ENCODE measurements at regions not wholly inside any gene's neighbourhood (a gene's known extent, or its start where the extent isn't known, plus 50 kb on each side); places are given as distances from the start of the nearest gene placed in this dataset.

DNA sequence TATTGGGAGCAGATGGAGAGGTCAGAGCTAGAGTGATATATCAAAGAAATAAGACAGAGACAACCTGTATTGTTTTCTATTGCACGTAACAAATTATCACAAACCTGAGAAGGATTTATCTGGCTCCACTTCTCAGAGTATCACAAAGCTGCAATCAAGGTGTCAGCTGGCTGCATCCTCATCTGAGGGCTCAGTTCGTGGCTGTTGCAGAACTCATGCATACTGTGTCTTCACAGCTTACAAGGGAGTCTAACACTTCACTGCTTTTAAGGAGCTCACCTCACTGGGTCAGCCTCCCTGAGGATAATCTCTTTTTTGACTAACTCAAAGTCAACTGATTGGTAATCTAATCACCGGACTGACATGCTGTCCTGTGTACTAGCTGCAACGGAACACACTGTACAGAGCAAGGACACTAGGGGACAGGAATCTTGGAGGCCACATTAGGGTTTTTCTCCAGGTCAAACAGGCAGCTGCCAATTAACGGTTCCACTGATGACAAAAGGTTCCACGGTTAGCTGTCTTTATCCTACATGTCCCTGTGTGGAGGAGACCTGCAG is 1006.8 kb upstream of the SEMA6D start:
- DNase-seq: no peak

DNA sequence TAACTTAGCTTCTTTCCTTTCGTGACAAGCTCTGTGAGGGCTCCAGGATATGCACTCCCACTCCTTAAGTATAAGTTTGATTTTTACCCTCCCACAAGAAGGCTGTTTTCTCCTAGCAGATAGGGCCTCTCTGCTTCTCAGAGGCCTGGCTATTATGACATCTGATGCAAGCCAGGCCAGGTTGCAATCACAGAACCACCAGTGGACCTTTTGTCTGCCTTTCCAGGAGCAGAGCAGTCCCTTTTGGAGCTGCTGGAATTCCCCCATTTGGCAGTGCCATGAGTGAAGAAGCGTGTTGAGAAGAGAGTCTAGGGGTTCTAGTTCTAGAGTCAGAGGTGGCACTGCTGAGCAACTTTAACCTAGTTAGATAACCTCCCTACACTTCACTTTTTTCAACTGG is 1004.3 kb upstream of the SEMA6D start:
- DNase-seq: no peak

DNA sequence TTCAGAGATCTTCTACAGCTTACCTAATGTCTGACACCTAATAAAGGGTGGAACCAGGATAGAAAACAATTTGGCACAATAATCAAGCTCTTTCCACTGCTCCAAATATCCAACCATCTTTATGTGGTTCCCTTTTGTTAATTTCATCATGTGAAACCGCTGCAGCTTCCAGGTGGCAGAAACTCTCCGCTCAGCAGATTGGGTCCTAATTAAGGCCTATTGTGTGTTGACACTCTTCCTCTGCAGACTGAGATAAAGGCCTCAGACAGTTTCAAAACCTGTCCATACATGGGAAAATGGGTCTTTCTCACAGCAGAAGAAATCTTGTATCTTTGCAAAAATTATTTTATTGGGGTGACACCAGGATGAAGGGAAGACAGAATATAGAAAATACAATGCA is 1002.4 kb upstream of the SEMA6D start:
- no peak for DNase-seq

DNA sequence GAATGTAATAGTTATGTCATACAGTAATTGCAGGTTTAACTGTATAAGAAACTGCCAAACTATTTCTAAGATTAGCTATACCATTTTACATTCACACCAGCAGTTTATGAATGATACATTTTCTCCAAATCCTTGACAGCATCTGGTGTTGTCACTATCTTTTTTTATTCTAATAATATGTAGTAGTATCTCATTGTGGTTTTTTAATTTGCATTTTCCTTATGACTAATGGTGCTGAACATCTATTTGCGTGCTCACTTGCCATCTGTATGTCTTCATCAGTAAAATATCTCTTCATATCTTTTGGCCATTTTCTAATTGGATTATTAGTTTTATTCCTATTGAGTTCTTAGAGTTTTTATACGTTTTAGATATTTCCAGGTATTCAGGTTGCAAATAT is 994.0 kb upstream of the SEMA6D start:
- DNase-seq: no peak

DNA sequence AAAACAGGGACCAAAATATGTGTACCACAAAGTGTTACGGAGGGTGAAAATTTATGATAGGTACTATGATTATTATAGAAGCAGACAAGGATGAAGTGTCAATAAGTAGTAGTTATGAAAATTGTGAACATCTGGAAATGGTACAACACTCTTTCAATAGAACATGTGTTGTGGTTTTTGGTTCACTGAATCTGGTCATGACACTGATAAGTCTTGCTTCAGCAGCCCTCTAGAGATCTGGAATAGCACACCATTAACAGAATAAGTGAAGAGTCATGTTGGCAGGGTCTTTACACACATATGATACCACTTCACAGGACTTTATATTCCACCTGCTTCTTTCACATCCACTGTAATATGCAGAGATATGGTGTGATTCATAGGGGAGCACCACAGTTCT is 985.2 kb upstream of the SEMA6D start:
- no peak for DNase-seq

DNA sequence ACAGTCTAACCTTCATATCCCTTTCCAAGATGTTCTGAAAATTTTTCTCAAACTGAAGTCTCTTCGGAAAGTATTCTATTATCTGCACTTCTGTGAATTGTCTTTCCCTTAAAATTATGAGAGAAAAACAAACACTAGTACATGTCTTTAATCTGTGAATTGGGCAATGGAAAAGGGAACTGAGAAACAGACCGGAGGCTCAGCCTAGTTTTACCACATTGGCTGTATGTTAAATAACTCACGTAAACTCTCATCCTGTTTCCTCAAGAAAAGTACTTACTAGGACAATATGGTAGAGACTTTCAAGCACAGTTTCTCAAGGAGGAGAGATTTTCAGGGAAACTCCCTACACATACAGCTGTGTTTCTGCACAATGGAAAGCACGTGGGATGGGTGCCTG is 982.2 kb upstream of the SEMA6D start:
- no peak for DNase-seq

DNA sequence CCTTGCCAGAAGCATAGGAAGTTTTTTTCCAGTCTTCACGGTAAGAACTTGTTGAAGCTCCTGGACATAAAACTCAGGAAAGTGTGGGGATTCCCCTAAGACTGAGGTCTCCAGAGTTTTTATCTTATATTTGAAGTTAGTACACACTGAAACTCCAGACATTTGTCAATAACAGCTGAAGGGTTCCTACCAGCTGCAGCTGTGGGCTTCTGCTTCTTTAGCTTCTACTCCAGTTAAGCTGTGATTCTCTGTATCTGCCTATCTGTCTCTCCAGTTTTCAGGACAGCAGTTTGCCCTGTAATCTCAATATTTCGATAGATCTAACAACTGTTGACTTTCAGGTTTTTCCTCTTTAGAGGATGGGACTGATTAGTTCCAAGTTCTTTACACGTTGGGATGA is 966.0 kb upstream of the SEMA6D start:
- no peak for DNase-seq

DNA sequence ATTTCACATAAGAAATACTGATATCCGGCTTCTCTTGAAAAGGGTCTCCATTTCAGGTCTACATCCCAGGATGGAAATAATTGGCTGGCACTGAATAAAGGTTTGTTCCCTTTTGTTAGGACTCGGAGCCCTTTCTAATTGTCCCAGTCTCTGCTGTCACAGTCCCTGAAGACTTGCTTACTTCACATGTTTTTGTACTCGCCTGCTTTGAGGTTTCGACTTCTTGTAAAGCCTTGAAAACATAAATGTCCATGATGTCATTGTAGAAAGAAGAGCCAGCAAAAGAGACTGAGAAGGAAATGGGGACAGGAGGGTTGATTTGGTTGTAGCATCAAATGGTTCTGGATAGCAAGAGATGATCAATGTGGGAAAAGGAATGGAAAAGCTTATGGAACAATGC is 963.4 kb upstream of the SEMA6D start:
- no peak for DNase-seq

DNA sequence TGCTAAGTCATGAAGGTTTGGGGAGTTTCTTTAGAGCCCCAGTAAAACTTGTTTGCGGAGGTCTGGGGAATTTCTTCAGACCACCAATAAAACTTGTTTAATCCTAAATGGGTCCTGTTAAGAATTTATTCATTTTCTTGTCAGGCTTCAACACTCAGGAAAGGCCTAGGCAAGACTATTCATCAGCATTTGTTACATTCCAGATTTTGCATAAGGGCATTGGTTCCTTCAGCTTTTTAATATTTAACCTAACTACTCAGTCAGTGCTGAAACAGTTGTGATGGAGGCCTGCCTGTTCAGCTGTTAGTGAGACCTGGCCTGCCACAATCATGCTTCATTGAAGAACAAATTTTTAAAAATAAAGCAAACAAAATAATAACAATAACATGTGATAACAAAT is 954.2 kb upstream of the SEMA6D start:
- no peak for DNase-seq

DNA sequence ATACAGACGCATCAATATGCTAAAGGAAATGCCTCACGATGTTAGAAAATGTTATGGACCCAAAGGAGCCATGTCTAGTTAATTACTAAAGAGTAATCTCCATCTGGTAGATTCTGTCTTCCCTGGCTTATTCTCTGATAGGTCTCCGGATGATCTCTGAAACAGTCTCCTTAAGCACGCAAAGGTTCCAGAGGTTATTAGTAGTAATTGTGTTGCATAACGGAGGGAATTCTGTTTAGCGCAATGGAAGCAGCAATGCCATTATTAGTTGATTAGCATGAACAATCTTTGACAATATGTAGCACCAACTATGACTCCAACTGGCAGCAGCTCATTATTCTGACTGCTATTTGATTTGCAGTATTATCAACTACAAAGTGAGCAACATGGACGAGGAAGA is 952.5 kb upstream of the SEMA6D start:
- no peak for DNase-seq

DNA sequence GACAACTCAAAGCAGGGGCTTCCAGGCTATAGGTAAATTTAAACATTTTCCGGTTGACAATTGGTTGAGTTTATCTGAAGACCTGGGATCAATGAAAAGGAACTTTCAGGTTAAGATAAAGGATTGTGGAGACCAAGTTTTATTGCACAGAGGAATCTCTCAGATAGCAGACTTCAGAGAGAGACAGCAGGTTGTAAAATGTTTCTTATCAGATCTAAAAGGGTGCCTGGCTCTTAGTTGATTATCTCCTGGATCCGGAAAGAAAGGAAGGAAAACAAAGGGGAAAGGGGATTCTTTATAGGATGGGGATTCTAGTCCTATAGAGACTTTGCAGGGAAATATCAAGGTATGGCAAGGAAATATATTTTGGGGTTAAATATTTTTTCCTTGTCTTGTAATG is 951.3 kb upstream of the SEMA6D start:
- DNase-seq: no peak

DNA sequence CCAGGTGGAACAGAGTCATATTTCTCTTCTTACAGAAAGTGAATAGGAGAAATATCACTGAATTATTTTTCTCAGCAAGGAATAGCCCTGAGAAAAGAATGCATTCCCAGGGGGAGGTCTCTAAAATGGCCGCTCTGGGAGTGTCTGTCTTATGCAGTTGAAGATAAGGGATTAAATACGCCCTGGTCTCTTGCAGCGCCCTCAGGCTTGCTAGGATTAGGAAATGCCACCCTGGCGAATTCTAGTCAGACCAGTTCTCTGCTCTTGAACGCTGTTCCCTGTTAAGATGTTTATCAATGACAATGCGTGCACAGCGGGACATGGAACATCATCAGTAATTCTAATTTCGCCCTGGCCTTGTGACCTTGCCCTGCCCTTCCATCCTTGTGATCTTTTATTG is 949.0 kb upstream of the SEMA6D start:
- no peak for DNase-seq

DNA sequence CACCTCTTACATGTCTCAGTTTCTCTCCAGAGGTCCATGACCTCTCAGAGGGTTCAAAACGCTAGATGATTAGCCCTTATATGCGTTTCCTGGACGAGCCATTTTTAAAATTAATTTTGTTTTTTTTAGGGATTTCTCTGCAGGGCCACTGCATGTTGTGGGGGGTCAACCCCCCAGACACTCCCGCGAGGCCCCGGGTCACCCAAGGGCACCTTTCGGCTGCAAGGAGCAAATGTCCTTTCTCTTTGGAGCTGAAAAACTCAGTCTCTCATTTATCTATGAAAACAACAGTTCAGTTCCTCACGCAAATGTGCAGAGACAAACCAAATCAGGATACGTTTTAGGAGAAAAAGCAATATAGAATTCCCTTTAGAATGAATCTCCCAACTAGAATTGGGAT is 944.3 kb upstream of the SEMA6D start:
- no peak for DNase-seq

DNA sequence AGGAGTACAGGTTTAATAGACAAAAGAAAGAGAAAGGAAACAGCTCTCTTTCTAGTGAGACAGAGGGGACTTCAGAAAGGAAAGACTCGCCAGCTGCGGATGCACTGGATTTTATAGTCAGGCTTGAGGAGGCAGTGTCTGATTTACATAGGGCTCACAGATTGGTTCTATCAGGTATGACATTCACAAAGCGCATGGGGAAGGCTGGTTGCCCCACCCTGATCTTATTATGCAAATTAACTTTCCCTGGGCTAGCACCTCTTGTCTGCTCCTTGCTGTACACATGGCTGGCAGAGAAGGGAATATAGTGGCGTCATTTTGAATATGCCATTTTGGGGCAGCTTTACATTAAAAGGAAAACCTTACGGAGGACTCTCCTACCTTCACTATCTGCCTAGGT is 938.4 kb upstream of the SEMA6D start:
- DNase-seq: no peak

DNA sequence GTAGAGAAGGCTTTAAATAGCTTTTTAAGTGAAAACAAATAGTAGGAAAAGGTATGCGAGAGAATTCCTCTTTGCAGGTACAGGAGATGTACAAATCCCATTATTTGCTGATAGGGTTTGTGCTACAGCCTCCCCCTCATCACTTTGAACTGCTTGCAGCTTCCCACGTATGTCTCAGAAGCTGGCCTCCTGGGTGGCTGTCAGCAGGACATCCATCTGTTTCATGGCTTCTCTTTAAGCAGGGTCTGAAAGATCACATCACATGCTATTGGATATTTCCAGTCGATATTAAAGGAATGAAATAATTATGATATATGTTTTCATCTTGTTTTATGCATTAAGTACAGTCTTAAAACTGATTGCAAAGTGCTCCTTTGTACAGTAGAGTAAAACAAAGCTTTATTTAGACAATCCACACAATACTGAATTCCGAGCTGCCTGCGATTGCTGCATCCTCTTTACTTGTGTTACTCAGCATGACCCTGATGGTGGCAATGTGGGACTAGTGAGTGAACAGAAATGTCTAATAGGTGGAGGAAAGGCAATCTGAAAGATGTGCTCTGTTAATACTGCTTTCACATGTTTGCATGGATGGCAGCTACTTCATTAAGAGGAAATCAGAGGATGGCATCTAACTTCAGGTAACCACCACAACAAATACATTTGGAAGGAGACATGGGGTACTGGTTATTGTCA is 930.6 kb upstream of the SEMA6D start:
- DNase-seq: no peak

DNA sequence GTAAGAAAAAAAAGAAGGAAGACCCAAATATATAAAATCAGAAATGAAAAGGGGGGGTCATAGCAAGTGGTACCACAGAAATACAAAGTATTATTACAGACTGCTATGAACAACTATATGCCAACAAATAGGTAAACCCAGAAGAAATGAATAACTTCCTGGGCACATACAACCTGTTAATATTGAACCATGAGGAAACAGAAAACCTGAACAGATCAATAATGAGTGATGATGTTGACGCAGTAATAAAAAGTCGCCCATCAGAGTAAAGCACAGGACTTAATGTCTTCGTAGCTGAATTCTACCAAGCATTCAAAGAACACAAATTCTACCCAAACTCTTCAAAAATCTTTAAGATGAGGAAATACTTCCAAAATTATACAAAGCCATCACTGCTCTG is 921.6 kb upstream of the SEMA6D start:
- DNase-seq: no peak

DNA sequence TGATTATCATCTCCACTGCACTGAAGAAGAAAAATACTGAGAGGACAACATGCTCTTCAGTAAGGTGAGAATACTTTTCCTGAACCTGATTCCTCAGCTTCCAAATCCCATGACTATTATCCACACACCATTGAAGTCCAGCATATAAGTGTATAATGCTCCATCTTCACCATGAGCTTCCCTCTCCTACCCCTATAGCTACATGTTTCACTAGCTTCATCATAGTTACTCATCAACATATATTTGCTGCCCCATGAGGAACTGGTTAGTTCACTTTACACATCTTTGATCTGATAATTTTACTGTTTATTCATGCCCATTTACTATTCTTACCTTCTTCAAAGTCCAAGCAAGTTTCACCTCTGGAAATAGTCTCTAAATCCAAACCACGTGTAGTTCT is 908.5 kb upstream of the SEMA6D start:
- DNase-seq: no peak

DNA sequence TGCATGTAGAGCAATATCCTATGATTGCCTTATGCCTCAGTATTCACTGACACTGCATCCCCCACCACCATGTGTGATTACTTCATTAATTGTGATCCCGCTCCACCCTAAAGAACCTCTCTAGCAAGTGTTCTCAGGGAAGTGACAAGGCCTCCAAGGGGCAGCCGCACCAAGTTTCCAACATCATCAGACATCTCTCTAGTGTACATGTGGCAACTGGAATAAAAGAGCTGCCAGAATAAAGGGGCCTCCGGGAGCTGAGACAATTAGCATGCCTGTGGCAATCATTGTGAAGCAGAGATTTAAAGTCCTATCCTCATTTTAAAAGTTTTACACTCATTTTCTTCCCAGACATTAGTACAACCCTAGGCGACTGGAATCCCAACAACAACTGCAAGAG is 902.1 kb upstream of the SEMA6D start:
- DNase-seq: no peak

DNA sequence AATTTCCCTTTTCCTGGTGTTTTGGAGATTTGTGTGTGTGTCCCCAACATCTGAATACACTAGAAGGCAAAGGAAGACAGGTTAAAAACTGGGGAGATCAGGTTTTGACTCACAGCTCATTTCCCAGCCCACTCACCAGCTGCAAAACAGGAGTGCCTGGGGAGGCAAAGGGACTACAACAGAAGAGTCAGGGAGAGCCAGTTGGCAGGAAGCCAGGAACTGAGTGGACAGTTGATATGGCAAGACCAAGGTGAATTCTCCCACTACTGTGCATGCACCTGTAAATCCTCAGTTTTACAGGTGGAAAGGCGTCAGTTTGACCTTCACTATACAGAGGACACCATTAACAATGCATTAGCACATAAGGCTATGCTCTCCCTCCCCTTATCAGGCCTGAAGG is 901.5 kb upstream of the SEMA6D start:
- DNase-seq: no peak

DNA sequence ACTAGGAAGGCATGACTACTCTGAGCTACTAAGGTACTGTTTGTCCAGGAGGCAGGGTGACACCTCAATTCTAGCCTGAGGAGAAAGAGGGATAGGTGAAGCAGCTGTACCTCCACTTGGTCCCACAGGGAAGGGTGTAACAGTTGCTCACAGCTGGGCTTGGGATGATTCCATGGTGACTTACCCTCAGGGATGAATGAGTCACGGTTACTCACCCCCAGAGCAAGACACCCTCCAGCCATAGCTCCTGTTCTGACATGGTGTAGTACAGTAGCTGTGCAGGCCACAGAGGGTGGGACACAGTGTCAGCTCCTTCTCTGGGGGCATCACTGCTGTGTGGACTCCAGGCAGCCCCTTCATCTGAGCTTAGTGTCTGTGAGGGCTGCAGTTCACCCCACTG is 868.6 kb upstream of the SEMA6D start:
- no peak for DNase-seq

DNA sequence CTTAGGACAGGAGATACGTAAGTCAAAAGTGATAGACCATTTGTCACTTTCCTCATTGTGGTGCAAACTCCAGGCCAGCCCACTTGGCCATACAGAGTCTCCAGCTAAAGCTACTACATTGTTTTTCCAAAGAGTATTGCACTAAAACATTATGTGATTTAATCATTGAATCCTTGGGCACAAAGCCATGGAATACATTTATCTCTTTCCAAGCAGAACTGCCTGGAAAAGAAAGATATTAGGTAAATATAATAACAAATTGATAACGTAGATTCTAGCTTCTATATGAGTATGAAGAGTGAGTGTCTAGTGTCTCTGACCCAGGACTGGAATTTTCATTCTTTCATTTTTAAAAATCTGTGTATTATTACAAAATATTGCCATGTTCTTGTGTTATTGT is 863.7 kb upstream of the SEMA6D start:
- DNase-seq: no peak

DNA sequence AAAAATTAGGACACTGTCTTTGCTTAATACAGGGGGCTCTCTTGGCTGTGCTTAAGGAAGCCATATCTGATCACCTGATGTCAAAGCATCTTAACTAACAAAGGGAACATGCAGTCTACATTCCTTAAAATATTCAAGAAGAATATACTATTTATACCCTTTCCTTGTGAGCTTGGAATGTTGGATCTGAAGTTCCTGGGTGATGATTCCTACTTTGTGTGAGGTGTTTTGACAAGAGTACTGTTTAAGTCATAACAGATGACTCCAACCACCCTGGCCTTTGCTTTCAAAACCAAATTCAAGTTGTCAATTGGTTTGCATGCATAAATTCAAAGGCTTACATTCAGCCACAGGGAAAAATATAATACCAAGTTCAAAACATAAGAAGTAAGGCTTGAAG is 862.7 kb upstream of the SEMA6D start:
- no peak for DNase-seq

DNA sequence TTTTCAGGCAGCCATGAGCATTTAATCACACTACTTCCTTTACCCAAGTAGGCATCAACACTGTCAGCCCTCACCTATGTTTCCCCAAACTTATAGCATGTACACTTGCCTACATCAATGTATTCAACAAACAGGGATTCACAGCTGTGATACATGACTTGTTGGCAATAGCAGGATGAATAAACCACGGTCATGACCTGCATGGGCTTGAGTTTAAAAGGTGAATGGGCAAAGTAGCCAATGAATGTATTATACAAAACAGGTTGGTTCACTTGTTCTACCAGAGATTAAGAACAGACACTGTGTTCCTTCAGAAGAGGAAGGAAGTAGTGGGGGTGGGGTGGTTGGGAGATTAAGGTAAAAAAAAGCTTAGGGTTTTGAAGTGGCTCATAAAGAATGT is 861.9 kb upstream of the SEMA6D start:
- no peak for DNase-seq

DNA sequence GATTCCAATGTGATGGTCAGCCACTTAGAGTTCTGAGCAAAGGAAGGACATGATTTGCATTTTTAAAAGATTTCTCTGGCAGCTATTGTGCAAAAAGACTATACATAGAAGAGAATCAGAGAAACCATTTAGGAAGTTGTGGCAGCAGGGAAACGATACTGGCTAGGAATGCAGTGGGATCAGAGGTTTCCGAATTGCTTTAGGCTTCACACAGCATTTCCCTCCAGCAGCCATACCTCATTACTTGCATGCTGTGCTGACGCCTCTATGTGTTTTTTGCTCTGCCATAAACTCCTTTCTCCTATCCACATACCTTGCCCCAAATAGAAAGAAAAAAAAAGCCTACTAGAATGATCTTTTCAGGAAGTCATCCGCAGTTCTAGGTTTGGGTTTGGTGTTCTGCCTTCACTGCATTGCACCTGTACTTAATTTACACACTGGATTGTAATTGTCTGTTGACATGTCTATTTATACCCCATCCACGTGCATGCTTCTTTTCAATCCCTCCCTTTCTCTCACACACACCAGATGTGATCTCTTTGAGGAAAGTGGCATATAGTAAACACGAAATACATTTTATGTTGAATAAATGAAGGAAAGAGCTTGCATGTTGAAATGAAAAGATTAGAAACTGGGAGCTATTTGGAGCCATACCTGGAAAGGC is 860.3 kb upstream of the SEMA6D start:
- DNase-seq: no peak

All from right kidney (tissue), 1 donor.